LNCAP (cell line): ENCODE measurements at regions not wholly inside any gene's neighbourhood (a gene's known extent, or its start where the extent isn't known, plus 50 kb on each side); places are given as distances from the start of the nearest gene placed in this dataset.

Experiments
- TF ChIP-seq, protein P1 (sequence below): fragments of 450-650 bp; IDR thresholded peaks from 2 replicates; pipeline ENCODE4 v1.5.1; 2017; ENCODE audit warnings: mild to moderate bottlenecking

DNA sequence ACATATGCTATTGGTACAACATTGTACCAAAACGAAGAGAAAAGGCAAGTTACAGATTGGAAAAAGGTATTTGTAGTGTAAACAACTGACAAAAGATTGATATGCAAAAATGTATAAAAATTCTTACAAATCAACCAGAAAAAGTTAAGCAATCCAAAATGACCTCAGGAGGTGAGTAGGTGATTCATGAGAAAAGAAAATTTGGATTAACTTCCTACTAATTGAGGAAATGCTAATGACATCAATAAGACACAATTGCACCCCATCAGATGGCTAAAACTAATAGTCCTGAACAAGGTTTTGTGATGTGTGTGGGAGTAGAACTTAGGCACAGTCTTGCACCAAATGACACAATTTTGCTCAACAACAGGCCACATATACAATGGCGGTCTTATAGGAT, 129.3 kb downstream of the COPS8 start:
- TF ChIP-seq, protein P1, sequence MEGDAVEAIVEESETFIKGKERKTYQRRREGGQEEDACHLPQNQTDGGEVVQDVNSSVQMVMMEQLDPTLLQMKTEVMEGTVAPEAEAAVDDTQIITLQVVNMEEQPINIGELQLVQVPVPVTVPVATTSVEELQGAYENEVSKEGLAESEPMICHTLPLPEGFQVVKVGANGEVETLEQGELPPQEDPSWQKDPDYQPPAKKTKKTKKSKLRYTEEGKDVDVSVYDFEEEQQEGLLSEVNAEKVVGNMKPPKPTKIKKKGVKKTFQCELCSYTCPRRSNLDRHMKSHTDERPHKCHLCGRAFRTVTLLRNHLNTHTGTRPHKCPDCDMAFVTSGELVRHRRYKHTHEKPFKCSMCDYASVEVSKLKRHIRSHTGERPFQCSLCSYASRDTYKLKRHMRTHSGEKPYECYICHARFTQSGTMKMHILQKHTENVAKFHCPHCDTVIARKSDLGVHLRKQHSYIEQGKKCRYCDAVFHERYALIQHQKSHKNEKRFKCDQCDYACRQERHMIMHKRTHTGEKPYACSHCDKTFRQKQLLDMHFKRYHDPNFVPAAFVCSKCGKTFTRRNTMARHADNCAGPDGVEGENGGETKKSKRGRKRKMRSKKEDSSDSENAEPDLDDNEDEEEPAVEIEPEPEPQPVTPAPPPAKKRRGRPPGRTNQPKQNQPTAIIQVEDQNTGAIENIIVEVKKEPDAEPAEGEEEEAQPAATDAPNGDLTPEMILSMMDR, result no peak

DNA sequence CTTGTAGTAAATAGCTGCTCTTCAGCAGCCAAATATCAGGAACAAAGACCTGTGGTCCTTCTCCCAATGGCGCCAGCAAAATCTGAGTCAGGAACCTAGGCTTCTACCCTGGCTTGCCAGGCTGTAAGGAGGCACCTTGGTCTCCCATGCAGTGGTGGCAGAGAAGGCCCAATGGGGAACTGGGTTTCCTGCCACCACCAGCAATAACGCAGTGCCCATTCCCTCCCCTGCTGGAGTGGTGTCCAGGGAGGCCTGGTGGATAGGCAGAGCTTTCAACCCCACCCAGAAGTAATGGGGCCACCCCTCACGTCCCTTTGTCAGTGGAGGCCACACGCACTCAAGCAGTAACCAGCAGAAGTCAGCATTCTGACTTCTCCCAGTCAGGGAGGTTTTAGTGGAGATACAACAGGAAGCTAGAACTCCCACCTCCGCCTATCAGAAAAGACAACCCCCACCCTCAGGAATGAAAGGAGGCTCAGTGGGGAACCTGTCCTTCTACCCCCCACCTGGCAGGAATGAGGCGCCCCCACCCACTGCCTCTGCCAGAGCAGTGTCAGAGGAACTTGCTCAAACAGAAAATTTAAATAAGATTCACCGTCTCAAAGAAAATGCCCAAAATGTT, 132.4 kb downstream of the COPS8 start:
- TF ChIP-seq, protein P1, result no peak

DNA sequence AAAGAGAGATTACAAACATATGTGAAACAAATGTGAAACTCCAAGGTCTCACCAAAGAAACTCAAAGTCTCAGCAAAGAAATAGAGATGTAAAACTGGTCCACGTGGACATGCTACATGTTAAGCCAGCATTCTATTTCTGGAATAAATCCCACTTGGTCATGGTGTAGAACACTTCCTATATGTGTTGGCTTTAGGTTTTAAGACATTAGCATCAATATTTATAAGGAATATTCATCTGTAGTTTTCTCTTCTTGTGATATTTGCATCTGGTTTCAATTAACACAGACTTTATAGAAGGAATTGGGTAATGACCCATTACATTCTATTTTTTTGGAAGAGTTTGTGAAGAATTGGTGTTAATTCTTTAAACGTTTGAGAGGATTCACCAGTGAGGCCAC, 133.1 kb downstream of the COPS8 start:
- TF ChIP-seq, protein P1, result no peak

DNA sequence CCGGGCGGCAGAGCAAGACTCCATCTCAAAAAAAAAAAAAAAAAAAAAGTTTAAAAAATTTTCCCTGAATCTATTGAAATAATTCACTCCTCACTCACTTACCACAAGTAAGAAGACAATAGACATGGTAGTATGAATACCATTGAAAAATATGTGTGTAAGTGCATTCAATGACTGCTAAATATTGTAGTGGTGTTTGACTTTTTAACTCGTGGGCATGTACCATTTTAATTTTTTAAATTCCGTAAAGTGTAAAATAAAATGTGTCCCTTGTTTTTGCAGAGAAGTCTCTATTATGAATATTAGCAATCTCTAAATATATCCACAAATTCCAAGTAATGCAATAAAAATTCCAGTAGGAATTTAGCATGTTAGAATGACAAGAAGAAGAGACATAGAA, 134.1 kb downstream of the COPS8 start:
- TF ChIP-seq, protein P1, result no peak

DNA sequence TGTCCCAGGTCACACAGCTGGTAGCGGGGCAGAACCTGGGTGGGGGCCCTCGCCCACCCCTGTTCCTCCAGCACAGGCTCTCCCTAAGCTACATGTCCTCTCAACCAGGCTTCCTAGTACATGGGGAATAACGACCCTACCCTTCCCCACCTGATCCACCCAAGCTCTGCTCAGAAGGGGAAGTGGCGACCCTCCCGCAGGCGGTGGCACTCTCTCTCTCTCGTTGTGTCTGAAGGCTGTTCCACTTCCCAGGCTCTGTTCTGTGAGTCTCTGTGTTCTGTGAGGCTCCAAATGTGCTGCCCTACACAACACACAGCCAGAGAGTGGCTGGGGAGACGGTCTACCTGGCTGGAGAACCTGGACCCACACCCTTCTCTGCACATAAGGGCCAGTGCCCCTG, 135.8 kb downstream of the COPS8 start:
- TF ChIP-seq, protein P1, result no peak

DNA sequence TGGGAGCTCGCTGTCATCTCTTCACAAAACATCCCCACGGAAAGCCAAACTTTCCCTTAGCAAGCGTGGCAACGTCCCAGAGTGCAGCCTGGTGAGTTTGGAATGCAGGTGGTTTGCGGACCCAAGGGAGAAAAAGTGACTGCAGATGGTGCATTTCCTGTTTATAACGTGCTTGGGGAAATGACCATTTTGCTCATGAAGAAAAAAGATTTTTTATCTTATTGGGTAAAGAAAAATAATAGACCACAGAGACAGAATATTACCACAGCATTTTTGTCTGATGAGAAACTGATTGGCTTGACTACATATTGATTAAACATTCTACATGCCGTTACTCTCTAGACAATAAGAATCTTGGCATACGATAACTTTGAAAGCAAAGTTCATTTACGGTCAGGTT, 136.5 kb downstream of the COPS8 start:
- TF ChIP-seq, protein P1, result no peak

DNA sequence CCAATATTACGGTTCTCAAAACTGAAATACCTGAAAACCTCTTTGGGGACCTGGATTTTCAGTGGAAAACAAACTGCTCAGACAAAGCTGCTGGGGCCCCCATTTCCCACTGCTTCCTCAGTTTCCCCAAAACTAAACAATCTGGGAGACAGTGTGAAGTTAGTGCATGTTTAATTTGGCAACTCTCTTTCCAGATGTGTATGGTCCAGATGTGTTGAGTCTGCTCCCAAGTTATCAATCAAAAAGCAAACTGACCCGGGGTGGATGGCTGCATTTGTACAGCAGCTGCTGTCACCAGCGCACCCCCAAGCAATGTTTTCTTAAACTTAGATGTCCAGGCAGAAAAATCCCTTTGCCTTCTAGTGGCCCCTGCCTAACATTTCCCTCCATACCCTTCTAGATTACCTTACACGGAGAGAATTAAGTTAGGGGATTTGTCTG, 136.9 kb downstream of the COPS8 start:
- TF ChIP-seq, protein P1, result no peak
